HG03039 (cell line): ENCODE measurements at regions not wholly inside any gene's neighbourhood (a gene's known extent, or its start where the extent isn't known, plus 50 kb on each side); places are given as distances from the start of the nearest gene placed in this dataset.

ENCODE experiments used
- ATAC-seq: cut with Tn5 transposase; IDR thresholded peaks from one replicate; pipeline ENCODE4 v1.9.1; 2021; ENCODE audit warnings: mild to moderate bottlenecking, moderate library complexity; ENCODE audit not compliant: unreplicated experiment

DNA sequence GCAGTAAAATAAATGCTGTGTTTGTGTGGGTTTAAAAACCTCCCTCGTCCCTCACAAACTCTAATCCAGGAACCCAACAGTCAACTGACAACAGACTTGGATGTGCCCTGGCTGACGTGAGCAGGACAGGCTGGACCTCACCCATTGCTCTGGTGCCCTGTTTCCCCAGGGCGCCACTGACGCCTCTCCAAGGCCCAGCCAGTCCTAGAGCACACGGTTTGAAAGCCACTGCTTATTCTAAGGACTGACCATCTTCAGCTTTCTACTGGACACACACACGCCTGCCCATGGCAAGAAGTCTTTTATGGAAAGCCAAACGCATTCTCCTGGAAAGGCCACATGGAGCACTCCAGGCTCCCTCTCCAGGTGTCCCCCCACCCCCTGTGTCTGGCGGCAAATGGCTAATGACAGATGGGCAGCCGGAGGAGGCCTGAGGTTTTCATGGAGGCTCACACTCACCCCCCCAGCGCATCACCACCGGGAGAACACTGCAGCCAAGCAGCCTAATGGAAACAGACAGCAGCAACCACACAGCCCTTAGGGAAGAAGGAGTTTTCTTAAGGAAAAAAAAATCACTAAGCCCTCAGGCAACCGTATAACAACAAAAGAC lies 319.2 kb downstream of the SOX9 start:
- no peak for ATAC-seq

DNA sequence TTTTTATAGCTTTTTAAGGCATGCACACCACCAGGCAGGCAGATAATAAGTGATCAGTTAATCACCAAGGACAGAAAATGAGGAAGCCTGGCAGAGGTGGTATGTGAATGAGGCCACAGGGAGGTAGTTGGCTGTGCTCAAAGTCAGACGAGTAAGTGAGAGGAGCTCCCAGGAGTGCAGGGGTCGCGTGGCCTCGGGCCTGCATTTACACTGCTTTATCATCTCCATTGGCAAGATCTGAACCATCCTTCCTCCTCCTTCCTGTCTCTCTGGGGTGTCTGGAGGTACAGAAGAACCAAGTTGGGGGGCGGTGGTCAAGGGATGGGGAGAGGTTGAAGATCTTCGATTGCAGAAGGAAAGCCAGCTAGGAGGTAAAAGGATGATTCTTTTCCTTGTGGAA lies 320.1 kb downstream of the SOX9 start:
- ATAC-seq, result no peak

DNA sequence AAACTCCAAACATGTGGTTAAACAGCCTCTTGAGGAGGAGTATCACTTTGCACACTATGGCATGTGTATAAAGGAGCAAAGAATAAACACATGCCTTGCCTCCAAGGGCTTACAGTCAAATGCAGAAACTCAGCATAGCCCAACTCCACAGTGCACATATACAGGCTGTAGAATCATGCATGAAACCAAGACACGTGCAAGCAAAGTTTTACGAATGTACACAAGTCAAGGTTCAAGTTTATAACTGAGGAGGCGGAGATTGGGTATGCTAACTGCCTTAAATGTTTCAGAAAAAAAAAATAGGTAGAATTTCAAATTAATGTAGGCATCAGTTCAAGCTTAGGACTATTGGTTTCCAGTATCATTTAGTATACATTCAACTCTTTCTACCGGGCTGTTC lies 321.1 kb downstream of the SOX9 start:
- ATAC-seq, result no peak

DNA sequence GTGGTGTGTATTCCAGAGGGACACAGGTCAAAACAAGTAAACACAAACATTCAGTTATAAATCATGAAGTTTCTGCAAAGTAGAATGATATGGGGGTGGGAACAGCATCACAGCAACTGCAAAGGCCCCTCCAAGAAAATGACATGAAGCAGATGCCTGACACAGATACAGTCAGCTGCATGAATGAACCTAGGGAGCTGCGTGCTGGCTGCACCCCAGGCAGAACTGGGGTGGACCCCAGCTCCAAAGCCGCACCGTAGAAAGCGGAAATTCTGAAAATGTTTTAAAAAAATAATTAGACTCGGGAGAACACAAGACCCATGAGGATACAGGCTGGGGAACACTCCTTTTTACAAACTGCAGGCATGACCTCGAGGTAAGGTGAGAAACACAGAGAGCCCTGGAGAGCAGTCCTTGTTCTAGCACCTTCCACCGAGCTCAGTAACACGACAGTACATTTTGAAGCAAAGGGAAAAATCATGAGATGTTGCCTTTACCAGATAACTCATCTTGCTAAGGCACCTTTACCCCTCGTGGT lies 323.8 kb downstream of the SOX9 start:
- ATAC-seq, result no peak

DNA sequence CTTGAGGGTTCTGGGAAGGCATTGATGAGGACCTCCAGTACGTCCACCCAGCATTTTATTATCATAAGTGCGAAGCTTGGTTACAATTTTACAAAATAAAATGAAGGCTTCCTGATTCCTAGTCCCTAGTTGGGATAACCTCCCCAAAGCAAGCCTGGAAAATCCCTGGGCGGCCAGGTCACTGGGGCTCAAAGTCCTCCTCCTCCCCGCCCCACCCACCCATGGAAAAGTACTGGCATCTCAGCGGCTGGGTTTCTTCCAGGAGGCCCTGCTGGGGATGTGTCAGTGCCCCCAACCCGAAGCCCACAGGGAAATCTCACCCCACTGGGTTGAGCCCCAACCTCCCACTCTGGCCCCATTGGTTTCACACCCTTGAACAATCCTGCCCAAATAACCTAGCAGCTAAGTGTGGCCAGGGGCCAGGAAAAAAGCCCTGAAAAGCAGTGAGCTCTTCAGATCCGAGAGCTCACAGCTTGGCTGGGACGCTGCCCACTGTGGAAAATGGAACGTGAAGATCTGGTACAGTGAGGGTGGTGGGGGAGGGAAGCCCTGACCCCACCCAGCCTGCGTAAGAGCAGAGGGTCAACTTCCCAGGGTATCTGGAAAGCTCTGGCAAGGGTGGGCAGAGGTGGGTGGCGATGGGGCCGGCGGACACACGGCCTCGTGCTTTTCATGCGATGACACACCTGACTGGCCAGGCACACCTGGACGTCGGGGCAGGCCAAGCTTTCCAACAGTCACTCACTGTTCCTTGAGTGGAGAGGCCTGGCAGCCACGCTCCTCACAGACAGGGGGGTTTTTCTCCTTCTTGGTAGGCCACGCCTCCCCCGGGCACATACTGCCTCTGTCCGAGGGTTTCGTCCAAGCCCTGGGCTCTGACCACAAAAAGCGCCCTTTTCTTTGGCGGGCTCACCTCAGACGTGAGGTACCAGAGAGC lies 324.5 kb downstream of the SOX9 start:
- no peak for ATAC-seq

DNA sequence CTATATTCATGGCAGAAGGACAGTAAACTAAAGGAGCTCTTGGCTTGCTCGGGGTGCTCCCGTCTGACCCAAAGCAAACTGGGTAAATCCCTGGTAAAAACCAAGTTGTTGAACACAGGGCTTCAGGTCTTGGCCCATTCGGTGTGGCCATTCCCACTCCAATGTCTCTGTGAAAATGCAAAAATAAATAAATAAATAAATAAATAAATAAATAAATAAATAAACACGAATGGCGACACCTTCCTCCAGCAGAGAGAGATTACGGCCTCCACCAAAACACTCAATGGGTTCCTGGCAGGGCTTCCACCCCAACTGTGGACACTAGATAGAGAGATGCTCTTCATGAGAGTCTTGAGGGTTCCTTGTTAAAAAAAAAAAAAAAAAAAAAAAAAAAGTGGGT lies 325.3 kb downstream of the SOX9 start:
- ATAC-seq, result no peak

DNA sequence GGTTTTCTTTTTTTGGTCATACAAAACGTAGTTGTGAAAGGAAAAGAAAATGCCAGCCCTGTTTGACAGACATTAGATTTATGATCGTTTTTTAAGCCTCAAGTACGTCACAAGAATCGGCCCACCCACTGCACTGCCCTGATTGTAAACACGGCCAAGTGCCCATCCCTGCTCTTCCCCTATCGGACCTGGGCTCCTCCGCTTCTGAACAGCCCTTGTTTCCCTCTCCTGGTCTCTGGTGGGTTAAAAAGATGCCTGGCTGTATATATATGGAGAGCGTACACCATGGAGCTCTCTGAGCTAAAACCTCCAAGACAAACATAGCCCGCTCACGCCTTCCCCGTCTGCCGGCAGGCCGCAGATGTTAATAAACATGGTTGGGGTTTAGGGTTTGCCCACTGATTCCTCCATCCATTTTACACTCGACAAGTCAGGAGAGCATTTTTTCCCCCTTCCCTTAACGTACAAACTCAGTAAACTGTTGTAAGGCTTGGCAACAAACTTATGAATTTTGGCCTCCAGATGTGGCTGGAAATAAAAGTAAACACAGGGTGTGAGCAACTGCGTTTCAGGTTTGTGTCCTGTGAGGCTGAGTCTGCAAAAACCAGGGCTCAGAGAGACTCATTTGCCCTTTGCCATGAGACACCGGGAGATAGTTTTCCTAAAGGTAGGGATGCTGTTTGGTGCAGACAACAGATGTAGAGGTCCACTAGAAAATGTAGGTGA lies 325.9 kb downstream of the SOX9 start:
- ATAC-seq, result no peak

DNA sequence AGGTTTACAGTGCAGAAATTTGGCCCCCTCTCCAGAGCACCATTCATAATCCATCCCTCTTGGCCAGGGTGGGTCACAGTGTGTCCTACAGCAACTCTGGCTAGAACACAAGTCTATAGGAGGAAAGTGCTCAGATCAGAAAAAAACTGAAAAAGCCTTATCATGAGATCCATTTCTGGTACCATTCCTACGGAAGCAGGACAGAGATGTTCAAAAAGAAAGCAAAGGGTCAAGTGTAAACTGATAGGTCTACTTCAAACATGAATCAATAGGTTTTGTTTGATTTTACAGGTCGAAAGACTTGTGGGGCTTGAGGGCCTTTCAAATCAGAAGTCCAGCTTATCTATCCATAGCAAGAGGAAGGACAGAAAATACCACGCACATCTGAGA lies 326.4 kb downstream of the SOX9 start:
- no peak for ATAC-seq

DNA sequence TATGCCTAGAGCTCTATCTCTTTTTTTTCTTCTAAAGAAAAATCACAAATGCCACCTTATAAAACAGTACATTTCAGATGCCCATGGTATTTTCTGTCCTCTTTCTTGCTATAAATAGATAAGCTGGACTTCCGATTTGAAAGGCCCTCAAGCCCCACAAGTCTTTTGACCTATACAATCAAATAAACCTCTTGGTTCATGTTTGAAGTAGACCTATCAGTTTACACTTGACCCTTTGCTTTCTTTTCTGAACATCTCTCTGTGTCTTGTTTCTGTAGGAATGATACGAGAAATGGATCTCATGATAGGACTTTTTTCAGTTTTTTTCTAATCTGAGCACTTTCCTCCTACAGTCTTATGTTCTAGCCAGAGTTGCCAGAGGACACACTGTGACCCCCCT lies 327.2 kb downstream of the SOX9 start:
- no peak for ATAC-seq

DNA sequence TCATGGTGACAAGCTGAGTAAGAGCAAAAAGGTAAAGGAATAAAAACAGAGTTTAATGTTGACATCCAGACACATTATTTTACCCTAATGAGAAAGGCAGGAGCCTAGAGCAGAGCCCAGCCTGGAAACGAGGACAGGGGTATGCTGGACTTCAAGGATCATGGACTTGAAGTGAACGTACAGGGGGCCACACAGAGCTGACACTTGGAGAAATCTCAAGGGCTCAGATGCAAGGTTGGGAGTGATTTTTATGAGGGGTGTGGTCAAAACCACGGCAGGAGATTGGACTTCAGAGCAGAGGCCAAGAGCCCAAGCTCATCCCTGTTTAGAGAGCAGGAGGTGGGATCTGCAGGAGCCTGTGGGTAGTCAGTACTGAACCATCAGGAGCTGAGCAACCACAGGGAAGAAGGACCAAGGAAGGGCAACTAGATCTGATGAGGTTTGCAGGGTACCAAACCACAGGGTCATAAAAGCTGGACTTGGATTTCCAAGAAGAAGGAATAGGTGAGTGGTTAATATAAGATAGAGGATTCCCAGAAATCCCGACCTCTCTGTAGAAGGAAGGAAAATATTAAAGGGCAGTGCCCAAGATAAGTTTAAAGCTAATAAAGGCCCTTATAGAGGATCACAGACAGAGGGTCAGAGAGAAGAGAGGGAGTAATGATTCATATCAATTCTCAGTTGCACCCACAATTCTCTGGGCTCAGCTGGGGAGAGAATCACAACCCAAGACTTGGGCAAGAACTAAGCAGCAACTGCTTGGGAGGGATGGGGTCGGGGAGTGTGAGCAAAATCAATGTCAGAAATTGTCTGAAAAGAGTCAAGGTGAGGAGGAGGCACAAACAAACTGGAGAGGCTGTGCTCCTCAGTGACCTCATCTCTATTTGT lies 331.7 kb downstream of the SOX9 start:
- ATAC-seq, result no peak

DNA sequence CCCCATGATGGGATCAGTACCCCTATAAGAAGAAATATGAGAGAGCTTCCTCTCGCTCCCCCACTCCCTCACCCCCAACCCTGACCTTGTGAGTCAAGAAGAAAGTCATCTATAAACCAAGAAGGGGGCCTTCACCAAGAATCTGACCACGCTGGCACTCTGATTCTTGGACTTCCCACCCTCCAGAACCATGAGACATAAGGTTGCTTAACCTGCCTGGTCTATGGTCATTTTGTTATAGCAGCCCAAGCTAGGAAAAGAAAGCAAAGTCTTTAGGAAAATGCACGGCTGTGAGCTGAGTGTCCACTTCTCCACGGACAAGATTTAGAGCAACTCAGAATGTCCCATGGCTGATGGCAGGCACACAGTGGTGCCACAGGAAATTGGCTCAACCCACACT lies 333.5 kb downstream of the SOX9 start:
- ATAC-seq, result no peak

DNA sequence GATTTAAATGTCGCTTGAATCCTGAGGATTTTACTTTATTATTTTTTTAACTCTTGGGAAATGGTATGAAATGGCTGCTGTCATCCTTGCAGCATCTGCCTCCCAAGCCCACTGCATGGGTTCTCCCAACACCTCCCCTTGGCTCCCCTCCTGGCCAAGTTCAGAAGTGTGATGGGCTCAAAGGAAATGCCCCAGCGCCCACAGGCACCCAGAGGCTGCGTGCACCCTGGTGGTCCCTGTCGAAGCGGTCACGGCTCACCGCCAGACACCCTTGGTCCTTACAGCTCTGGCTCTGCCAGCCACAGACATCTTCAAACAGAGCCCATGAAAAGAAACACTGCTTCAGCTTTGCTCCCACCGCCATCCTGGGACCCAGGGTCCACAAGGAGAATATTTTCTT lies 334.7 kb downstream of the SOX9 start:
- ATAC-seq, result no peak

DNA sequence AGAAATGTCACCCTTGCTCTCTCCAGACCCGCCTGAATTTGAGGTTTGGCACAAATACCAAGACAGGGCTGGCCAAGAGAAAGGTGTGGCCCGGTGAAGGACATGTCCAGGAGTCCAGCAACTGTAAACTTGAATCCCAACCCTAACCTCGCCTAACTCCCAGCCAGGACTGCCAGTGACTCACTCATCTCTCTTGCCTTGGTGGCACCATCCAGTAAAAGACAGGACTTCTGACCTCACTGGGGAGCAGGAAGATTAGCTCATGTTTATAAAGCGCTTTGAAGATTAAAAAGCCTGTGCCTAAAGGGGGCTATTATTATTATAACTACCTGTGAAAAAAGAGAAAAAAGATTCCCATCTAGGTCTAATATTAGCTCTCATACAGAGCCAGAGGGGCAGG lies 335.3 kb downstream of the SOX9 start:
- no peak for ATAC-seq

DNA sequence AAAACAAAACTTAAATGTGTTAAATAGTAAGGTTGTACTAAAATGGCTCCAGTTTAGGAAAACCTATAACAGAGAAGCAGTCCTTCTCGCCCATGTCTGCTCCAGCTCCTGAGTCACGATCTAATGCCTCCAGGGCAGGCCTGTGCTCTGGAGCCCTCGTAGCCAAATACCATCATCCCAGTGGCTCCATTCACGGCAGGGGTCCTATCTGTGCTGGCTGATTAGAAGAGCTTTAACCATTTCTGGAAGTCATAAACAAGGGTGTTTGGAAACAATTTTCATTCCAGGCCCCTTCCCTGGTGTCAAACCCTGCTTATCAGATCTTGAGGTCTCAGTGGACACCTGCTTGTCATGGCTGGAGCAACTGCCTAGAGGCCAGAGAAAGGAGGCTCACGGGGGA lies 336.9 kb downstream of the SOX9 start:
- ATAC-seq, result no peak

DNA sequence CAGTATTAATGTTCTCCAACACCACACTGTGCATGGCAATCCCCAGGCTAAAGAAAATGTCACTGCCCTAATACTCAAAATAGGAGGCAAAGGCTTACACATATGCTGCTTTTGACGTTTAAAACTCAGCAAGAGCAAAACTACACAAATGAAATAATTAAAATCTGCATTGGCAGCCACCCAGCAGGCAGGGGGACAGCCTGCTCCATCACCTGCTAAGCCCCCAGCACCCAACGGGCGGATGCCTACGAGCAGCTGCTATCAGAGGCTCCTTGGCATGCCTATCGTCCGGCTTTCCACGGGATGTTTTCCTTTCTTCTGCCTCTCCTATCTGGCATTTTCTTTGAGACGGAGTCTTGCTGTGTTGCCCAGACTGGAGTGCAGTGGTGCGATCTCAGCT lies 337.5 kb downstream of the SOX9 start:
- ATAC-seq, result no peak

DNA sequence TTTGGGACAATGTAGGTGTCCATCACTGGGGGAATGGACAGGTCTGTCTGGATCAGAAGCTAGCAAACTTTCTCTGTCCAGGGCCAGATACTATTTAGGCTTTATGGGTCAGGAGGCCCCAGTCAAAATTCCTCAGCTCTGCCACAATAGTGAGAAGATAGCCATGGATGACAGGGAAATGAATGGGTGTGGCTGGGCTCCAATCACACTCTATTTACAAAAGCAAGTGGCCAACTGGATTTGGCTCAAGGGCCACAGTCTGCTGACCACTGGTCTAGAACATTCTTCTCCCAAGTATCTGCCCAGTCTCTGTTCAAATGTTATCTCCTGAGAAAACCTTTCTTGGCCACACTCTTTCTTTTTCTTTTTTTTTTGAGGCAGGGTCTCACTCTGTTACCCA lies 339.9 kb downstream of the SOX9 start:
- ATAC-seq, result no peak

DNA sequence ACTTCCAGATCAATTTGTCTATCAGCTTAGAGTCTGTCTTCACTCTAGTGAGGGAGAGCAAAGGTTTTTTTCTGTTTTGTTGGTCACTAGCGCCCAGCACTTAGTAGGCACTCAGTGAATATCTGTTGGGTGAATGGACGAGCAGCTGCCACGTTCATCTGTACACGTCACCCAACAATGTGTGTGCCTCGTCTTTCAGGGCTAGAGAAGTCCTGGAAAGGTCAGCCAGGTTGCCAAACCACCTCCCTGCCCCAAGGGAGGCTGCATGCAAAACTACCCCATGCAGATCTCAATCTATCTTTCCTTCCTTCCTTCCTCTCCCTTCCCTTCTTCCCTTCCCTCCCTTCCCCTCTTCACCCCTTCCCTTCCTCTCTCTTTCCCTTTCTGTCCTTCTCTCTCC lies 340.9 kb downstream of the SOX9 start:
- ATAC-seq, result no peak

DNA sequence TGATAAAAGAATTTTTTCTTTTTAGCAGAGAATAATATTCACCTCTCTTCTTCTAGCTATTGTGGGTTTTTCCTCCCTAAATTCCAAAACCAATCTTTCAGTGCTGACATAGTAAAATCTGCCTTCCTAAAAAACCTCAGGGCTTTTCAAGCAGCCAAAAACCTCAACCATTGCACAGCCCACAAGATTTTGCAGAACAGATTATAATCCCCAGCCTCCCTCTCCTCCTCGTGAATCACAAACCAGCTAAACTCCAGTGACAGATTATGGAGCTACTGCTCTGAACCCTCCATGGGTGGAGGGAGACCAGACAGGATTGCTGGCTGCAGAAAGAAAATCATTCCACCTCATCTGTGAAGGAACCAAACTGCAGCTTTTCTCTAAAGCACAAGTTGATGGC lies 341.6 kb downstream of the SOX9 start:
- no peak for ATAC-seq

DNA sequence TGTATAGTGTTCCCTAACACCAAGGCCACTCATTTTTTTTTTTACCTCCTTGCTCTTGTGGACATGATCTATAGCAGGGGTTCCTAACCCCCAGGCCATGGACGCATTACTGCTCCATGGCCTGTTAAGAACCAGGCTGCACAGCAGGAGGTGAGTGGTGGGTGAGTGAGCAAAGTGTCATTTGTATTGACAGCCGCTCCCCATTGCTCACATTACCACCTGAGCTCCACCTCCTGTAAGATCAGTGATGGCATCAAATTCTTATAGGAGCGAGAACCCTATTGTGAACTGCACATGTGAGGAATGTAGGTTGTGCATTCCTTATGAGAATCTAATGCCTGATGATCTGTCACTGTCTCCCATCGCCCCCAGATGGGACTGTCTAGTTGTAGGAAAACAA lies 342.0 kb downstream of the SOX9 start:
- no peak for ATAC-seq

DNA sequence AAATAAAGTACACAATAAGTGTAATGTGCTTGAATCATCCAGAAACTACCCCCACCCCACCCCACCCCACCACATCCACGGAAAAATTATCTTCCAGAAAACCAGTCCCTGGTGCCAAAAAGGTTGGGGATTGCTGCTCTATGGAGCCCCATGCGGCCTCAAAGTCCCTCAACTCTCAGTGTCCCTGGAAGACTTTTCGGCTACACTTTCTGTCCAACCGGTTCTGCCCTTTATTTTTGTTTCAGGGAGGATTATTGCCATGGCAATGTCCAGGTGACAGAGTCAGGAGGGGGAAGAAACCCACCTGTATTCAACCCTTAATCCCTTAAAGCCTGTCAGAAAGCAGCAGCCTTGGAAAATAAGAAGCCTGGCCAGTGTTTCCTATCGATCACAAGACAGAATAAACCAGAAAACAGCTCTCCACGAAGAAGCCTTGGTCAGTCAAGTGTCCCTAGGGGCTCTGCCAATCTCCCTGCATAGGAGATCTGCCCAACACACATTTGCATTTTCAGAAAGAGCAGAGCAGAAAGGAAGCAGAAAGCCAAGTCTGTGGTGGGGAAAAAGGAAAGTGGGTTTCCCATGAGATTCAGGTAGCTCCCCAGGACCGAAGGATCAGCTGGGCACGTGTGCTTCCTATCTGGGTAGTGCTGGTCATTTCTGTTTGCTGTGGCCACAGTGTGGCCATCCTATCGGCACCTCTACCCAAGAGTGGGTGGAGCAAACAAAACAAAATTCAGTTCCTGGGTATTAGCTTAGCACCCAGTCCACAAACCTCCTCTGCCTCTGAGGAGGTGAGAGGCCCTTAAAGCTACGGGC lies 342.7 kb downstream of the SOX9 start:
- ATAC-seq, result no peak
